A673 (cell line): ENCODE measurements at regions not wholly inside any gene's neighbourhood (a gene's known extent, or its start where the extent isn't known, plus 50 kb on each side); places are given as distances from the start of the nearest gene placed in this dataset.

Experiments
- CTCF ChIP-seq: fragments of 300-800, 200-600 bp; sonication (generic); conservative IDR thresholded peaks from 2 replicates; pipeline ENCODE4 v1.5.1; 2017; ENCODE audit warnings: low read depth, mild to moderate bottlenecking, antibody characterized with exemption, low read length, moderate library complexity, mixed read lengths
- EZH2 ChIP-seq: fragments of 200-600 bp; sonication (generic); IDR thresholded peaks from 2 replicates; pipeline ENCODE4 v1.6.1; 2017; ENCODE audit warnings: borderline replicate concordance, low read depth, mild to moderate bottlenecking, mixed read lengths, antibody characterized with exemption, low read length; ENCODE audit not compliant: poor library complexity, severe bottlenecking

GRCh38 chr5:27742805-27743204 lies 704.4 kb upstream of the CDH9 start:
- no peak for TF ChIP-seq CTCF
- TF ChIP-seq EZH2: no peak
